Neutrophil (primary cell): ENCODE measurements at regions not wholly inside any gene's neighbourhood (a gene's known extent, or its start where the extent isn't known, plus 50 kb on each side); places are given as distances from the start of the nearest gene placed in this dataset.

ENCODE experiments used
- H3K27ac ChIP-seq: fragments of 200-600 bp; sonication (generic); 2 replicates; pipeline ENCODE4 v1.5.1; 2016; ENCODE audit warnings: mild to moderate bottlenecking, moderate library complexity
- H3K27me3 ChIP-seq: fragments of 200-600 bp; sonication (generic); 2 replicates; pipeline ENCODE4 v1.6.0; 2016; ENCODE audit warnings: mild to moderate bottlenecking
- H3K36me3 ChIP-seq: fragments of 200-600 bp; sonication (generic); 2 replicates; pipeline ENCODE4 v1.5.1; 2017
- H3K4me1 ChIP-seq, 2 experiments: fragments of 200-600 bp in 1 of 2; sonication (generic) in 1 of 2; 1 replicate in 1 of 2; 2 replicates in 1 of 2; pipeline versions ENCODE4 v1.5.1 to v1.6.1; 2013 to 2016; ENCODE audit warnings: low read depth in 1 of 2, low read length in 1 of 2, mild to moderate bottlenecking in 1 of 2, moderate library complexity in 1 of 2; ENCODE audit not compliant: control insufficient read depth in 1 of 2, insufficient read depth in 1 of 2
- H3K4me3 ChIP-seq, 2 experiments: fragments of 200-600 bp in 1 of 2; sonication (generic) in 1 of 2; 1 replicate in 1 of 2; 2 replicates in 1 of 2; pipeline ENCODE4 v1.5.1; 2013 to 2016; ENCODE audit warnings: low read depth in 1 of 2, low read length in 1 of 2, mild to moderate bottlenecking in 1 of 2, moderate library complexity in 1 of 2
- H3K9me3 ChIP-seq: fragments of 200-600 bp; sonication (generic); 2 replicates; pipeline ENCODE4 v1.5.1; 2016
- TF ChIP-seq, protein P1 (sequence below): fragments of 200-600 bp; sonication (generic); IDR thresholded peaks from 2 replicates; pipeline ENCODE4 v1.5.1; 2016; ENCODE audit warnings: antibody characterized with exemption

DNA sequence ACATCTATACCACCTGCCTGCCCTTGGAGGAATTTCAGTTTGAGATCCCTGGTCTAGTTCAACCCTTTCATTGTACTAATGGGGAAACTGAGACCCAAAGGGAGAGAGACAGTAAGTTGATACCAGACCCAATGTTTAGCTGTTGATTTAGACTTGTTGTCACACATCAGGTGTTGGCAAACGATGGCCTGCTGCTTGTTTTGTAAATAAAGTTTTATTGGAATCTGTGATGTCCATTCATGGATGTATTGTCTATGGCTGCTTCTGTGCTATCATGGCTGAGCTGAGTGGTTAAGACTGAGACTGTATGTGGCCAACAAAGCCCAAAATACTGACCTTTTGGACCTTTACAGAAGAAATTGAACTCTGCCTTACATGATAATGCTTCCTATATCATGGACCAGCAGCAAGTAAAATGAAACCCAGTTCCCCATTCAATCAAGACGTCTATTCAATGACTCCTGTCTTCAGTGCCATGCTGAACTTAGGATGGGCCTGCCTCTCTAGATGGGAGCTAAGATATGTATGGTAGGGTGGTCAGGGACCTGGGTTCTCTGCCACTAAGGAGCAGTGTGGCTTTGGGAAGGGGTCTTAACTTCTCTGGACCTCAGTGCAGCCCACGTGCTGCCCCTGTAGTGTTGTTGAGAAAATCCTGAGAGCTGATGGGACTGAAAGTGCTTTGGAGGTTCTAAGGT is 111.0 kb downstream of the IRX5 start:
- TF ChIP-seq, protein P1, sequence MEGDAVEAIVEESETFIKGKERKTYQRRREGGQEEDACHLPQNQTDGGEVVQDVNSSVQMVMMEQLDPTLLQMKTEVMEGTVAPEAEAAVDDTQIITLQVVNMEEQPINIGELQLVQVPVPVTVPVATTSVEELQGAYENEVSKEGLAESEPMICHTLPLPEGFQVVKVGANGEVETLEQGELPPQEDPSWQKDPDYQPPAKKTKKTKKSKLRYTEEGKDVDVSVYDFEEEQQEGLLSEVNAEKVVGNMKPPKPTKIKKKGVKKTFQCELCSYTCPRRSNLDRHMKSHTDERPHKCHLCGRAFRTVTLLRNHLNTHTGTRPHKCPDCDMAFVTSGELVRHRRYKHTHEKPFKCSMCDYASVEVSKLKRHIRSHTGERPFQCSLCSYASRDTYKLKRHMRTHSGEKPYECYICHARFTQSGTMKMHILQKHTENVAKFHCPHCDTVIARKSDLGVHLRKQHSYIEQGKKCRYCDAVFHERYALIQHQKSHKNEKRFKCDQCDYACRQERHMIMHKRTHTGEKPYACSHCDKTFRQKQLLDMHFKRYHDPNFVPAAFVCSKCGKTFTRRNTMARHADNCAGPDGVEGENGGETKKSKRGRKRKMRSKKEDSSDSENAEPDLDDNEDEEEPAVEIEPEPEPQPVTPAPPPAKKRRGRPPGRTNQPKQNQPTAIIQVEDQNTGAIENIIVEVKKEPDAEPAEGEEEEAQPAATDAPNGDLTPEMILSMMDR, result no peak
- Histone ChIP-seq H3K27me3 (peaks cover 6% of the 10 kb centered on the region), H3K36me3 (no peaks in the 10 kb centered on the region), H3K4me1 (no peaks in the 10 kb centered on the region), H3K27ac (no peak overlapping the region), H3K9me3 (no peaks in the 10 kb centered on the region), H3K4me3 (no peak overlapping the region)

DNA sequence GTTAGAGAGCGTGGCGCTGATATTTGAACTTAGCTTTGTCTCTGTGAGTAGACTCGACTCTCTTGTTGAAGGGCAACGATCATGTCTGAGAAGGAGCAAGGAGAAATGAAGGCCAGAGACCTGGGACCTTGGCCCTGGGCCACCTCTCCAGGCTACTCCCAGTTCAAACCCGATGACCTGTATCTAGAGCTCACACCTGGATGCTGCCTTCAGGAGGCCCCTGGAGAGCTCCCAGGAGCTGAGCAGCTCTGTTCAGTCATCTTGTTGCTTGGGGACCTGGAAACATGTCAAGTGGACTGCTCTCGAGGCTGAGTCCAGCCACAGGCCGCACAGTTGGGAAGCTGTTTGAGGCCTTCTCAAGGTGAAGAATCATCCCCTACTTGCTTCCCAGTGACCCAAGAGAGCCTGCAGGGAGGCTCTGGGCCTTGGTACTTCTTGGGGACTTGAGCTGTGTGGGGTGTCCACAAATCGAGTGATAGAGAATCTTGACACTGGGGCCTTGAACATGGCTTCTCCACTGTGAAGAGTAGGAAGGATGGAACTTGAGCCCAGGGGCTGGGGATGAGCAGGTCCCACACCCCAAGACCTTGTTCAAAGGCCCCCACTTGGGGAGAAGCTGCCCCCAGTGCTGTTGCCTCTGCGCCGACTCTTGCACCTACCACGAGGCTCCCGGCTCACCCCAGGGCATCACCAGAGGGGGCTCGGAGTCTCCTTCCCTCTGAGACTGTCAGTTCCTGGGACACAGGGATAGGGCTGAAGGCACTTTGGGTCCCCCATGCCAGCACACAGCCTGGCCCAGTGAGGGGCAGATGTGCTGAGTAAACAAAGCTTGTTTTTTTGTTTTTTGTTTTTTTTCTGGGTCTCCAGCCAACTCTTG is 112.1 kb downstream of the IRX5 start:
- H3K9me3 ChIP-seq, result no peaks in the 10 kb centered on the region
- TF ChIP-seq, protein P1, result no peak
- H3K27ac ChIP-seq, result no peak overlapping the region
- H3K27me3 ChIP-seq, result peaks cover 6% of the 10 kb centered on the region
- H3K36me3 ChIP-seq, result no peaks in the 10 kb centered on the region
- H3K4me3 ChIP-seq, result no peak overlapping the region
- no peaks in the 10 kb centered on the region for H3K4me1 ChIP-seq

DNA sequence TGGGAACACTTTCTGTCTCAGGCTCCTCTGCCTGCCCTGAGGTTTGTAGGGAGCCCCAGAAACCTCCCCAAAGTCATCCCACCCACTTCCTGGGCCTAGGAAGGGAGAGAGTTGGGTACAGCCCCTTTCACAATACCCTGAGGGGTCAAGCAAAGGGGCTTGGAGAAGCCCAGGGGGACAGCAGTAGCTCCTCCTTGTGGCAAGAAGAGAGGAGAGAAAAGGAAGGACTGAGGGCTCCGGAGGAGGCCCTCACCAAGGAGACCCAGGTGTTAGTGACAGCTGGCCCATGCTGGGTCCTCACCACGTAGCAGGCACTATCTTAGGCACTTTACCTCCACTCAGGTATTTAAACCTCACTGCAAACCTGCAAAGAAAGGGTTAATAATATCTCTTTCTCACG is 112.8 kb downstream of the IRX5 start:
- no peaks in the 10 kb centered on the region for H3K36me3 ChIP-seq
- no peaks in the 10 kb centered on the region for H3K4me1 ChIP-seq
- no peak overlapping the region for H3K27ac ChIP-seq
- H3K4me3 ChIP-seq, result no peak overlapping the region
- H3K27me3 ChIP-seq, result peaks cover 6% of the 10 kb centered on the region
- TF ChIP-seq, protein P1, result no peak
- H3K9me3 ChIP-seq, result no peaks in the 10 kb centered on the region

DNA sequence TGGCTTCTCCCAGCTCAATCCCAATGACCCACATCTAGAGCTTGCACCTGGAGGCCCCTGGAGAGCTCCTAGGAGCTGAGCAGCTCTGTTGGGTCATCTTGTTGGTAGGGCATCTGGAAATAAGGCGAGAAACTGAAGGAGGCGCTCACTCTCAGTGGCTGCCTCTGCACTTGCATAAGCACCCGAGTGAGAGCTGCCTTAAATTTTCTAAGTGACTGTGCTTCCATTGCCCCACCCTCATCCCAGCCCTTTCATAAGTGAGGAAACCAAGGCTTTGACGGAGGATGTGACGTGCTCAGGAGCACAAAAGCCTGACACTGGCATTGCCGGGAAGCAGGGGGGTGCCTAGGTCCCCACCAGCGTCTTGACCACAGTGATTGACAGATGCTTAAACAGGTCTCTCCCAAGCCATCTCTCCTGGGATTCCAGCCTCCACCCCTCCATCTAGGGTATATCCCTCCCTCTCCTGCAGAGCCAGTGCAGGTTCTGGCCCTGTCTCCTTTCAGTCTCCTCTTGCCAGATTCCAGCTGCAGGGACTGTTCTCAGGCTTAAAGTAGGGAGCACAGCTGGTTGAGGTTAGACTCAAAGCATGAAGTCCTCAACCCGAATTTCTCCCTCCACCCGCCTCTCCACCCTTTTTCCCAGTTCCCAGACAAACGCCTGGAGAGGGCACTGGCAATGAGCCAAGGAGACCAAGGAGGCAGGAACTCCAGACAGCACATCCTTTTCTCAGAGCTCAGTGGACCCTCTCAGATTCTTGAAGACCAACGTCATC is 113.7 kb downstream of the IRX5 start:
- Histone ChIP-seq H3K4me3 (no peak overlapping the region), H3K9me3 (no peaks in the 10 kb centered on the region), H3K4me1 (no peaks in the 10 kb centered on the region), H3K36me3 (no peaks in the 10 kb centered on the region), H3K27ac (no peak overlapping the region), H3K27me3 (peaks cover 6% of the 10 kb centered on the region)
- TF ChIP-seq, protein P1, result no peak

DNA sequence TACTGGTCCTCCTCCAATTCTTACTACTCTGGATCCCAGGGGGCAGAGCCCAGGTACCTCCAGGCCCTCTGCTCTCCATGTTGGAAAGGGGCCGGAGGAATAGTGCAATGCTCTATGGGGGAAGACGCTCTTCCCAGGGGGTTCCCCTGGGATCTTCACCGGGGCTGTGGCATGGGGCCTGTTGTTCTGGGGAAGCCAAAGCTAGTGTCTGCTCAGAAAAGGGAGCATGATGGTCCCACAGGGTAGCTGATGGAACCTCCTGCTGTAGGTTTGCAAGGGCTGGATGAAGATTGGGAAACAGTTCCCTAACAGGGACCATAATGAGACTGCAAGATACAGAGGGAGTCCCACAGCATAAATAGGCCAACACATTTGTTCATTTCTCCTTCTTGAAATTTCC is 114.7 kb downstream of the IRX5 start:
- TF ChIP-seq, protein P1, result no peak
- Histone ChIP-seq H3K9me3 (no peaks in the 10 kb centered on the region), H3K27me3 (peaks cover 6% of the 10 kb centered on the region), H3K36me3 (no peaks in the 10 kb centered on the region), H3K27ac (no peak overlapping the region), H3K4me1 (no peaks in the 10 kb centered on the region), H3K4me3 (no peak overlapping the region)
